Dendritic cell treated with granulocyte-macrophage colony-stimulating factor and Interleukin-4, amounts not matched to agents 40 ng/mL and 50 ng/mL, for 4 days (primary cell): ENCODE measurements at regions not wholly inside any gene's neighbourhood (a gene's known extent, or its start where the extent isn't known, plus 50 kb on each side); places are given as distances from the start of the nearest gene placed in this dataset.
"Not testable (repeated sequence)": the region's sequence is repeated elsewhere in the genome, so short reads cannot be mapped to it uniquely, and the experiment has no call there.

Experiments used
- H3K27ac Mint-ChIP-seq: one replicate; pipeline ENCODE4 v1.8.0; 2022; ENCODE audit warnings: mild to moderate bottlenecking, mixed read lengths
- H3K27me3 Mint-ChIP-seq: one replicate; pipeline ENCODE4 v1.8.0; 2022; ENCODE audit warnings: mild to moderate bottlenecking, mixed read lengths
- H3K36me3 Mint-ChIP-seq: one replicate; pipeline ENCODE4 v1.8.0; 2022; ENCODE audit warnings: low read depth, mixed read lengths
- H3K4me1 Mint-ChIP-seq: one replicate; pipeline ENCODE4 v1.8.0; 2022; ENCODE audit warnings: low read depth, mixed read lengths
- H3K4me3 Mint-ChIP-seq: one replicate; pipeline ENCODE4 v1.8.0; 2022; ENCODE audit warnings: mild to moderate bottlenecking, moderate library complexity, mixed read lengths
- H3K9me3 Mint-ChIP-seq: one replicate; pipeline ENCODE4 v1.8.0; 2022; ENCODE audit warnings: mixed read lengths
- intact Hi-C: fragments of 100-400 bp; cut with micrococcal nuclease; formaldehyde crosslinking; loops from one replicate; pipeline ENCODE4 v1.15.0; 2022

- Mint-ChIP-seq H3K27ac (no peak overlapping the region), H3K4me1 (no peaks in the 10 kb centered on the region), H3K4me3 (no peak overlapping the region), H3K36me3 (no peaks in the 10 kb centered on the region), H3K27me3 (no peaks in the 10 kb centered on the region), H3K9me3 (peaks cover 14% of the 10 kb centered on the region)
- intact Hi-C loops, result no loop called here
Measured at GRCh38 chr7:42671627-42672026, 240.2 kb downstream of the C7orf25 start.

DNA sequence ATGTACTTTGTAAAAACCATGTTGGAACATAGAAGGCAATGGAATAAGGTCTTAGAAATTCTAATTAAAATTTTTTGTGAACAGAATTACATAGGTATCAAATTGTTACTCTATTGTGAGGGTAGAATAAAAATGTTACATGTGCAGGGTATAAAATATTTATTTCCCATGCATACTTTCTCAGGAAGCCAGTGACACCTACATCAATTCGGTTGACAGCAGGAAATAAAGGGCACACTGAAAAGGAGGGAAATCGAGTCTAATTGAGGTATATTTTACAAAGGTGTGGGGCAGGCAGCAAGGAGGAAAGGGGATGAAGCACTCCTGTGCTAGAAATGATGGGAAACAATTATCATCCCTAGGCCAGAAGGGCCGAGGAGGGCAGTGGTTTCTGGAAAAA is 244.9 kb downstream of the C7orf25 start:
- Mint-ChIP-seq H3K36me3 (no peaks in the 10 kb centered on the region), H3K9me3 (peaks cover 38% of the 10 kb centered on the region), H3K27me3 (no peaks in the 10 kb centered on the region), H3K4me1 (no peaks in the 10 kb centered on the region), H3K27ac (no peak overlapping the region), H3K4me3 (no peak overlapping the region)
- intact Hi-C loops, result no loop called here

DNA sequence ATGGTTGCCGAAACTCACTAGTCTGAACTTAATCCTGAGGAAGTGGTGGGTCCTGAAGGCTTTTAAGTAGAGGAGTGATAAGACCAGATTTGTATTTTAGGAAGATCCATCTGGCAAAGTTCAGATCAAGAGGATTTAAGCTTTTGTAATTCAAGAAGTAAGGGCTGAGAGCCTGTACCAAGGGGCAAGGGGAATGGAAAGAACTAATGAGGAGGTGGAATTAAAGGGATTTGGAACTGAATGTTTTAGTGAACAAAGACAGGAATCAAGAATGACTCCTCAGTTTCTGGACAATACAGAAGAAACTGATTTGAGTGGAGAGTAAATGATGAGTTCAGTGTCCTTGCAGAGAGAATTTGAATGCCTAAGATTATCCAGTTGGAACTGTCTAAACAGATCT is 249.0 kb downstream of the C7orf25 start:
- Mint-ChIP-seq H3K9me3 (peaks cover 37% of the 10 kb centered on the region), H3K27ac (no peak overlapping the region), H3K4me3 (no peak overlapping the region), H3K27me3 (no peaks in the 10 kb centered on the region), H3K4me1 (no peaks in the 10 kb centered on the region), H3K36me3 (no peaks in the 10 kb centered on the region)
- intact Hi-C loops, result no loop called here

GRCh38 chr7:42661312-42661711 is 250.6 kb downstream of the C7orf25 start:
- no peaks in the 10 kb centered on the region for H3K36me3 Mint-ChIP-seq
- no peak overlapping the region for H3K27ac Mint-ChIP-seq
- H3K4me3 Mint-ChIP-seq, result no peak overlapping the region
- H3K9me3 Mint-ChIP-seq, result peaks cover 29% of the 10 kb centered on the region
- H3K27me3 Mint-ChIP-seq, result no peaks in the 10 kb centered on the region
- H3K4me1 Mint-ChIP-seq, result no peaks in the 10 kb centered on the region
- intact Hi-C loops, result no loop called here

- H3K36me3 Mint-ChIP-seq, result no peaks in the 10 kb centered on the region
- intact Hi-C loops, result no loop called here
- no peaks in the 10 kb centered on the region for H3K4me1 Mint-ChIP-seq
- no peak overlapping the region for H3K4me3 Mint-ChIP-seq
- H3K27ac Mint-ChIP-seq, result no peak overlapping the region
- no peaks in the 10 kb centered on the region for H3K27me3 Mint-ChIP-seq
- peaks cover 13% of the 10 kb centered on the region for H3K9me3 Mint-ChIP-seq
Measured at GRCh38 chr7:42650701-42651100, 261.2 kb downstream of the C7orf25 start.

GRCh38 chr7:42650171-42650570 is 261.7 kb downstream of the C7orf25 start:
- H3K27me3 Mint-ChIP-seq, result no peaks in the 10 kb centered on the region
- H3K4me1 Mint-ChIP-seq, result no peaks in the 10 kb centered on the region
- no peak overlapping the region for H3K27ac Mint-ChIP-seq
- no peak overlapping the region for H3K4me3 Mint-ChIP-seq
- H3K9me3 Mint-ChIP-seq, result peaks cover 8% of the 10 kb centered on the region
- no peaks in the 10 kb centered on the region for H3K36me3 Mint-ChIP-seq
- intact Hi-C loops, result no loop called here

DNA sequence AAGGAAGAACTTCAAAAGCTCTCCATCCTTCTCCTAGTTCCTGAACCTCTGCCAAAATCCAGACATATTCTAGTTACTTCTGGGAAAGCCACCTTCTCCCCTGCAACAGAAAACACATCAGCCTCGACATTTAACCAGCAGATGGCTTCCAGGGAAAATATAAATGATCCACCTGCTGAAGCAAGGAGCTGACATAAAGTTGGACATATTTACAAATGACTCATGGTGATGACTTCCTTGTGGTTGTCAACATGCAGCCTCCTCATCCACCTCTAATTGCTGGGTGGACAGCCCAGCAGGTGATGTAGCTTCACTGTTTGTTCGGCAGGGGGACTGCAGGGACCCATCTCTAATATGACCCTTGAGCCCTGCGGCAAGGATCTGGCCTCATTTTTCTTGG is 266.0 kb downstream of the C7orf25 start:
- no peak overlapping the region for H3K4me3 Mint-ChIP-seq
- H3K27me3 Mint-ChIP-seq, result no peaks in the 10 kb centered on the region
- no peak overlapping the region for H3K27ac Mint-ChIP-seq
- H3K36me3 Mint-ChIP-seq, result no peaks in the 10 kb centered on the region
- intact Hi-C loops, result no loop called here
- H3K9me3 Mint-ChIP-seq, result peaks cover 10% of the 10 kb centered on the region
- no peaks in the 10 kb centered on the region for H3K4me1 Mint-ChIP-seq

DNA sequence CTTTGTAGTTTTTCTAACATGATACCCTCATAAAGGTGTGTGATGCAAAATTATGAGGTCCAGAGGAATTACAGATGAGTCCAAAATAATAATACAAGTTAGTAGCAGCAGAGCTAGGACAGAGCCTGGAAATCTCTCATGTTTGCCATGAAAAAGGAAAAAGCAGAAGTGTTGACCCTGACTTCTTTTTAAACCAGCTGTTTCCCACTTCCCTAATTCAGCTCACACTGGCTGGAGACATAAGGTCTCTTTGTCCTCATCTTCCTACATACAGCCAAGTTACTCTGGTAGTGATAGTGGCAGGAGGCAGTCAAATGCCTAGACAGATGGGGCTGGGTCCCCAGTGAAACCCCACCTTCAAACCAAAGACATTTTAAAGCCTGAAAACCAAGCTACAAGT is 269.2 kb downstream of the C7orf25 start:
- H3K27ac Mint-ChIP-seq, result no peak overlapping the region
- no peak overlapping the region for H3K4me3 Mint-ChIP-seq

GRCh38 chr7:42639930-42640329 is 271.9 kb downstream of the C7orf25 start:
- Mint-ChIP-seq H3K36me3 (no peaks in the 10 kb centered on the region), H3K4me1 (no peaks in the 10 kb centered on the region), H3K9me3 (peaks cover 10% of the 10 kb centered on the region), H3K27ac (no peak overlapping the region), H3K4me3 (no peak overlapping the region), H3K27me3 (no peaks in the 10 kb centered on the region)
- intact Hi-C loops, result no loop called here

More for the DNA sequence above, 269.2 kb downstream of the C7orf25 start:
- intact Hi-C loops, result no loop called here
- Mint-ChIP-seq H3K9me3 (peaks cover 10% of the 10 kb centered on the region), H3K4me1 (no peaks in the 10 kb centered on the region), H3K27me3 (no peaks in the 10 kb centered on the region), H3K36me3 (no peaks in the 10 kb centered on the region)

DNA sequence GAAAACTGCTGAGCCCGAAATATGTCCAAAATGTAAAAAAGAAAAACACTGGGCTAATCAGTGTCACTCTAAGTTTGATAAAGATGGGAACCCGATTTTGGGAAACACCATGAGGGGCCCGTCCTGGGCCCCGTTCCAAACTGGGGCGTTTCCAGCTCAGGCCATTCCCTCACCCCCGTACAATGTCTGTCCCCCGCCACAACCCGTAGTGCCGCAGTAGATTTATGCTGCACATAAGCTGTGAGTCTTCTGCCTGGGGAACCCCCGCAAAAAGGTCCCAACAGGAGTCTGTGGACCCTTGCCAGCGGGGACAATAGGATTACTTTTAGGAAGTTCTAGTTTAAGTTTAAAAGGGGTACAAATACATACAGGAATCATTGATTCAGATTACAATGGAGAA is 275.5 kb downstream of the C7orf25 start:
- H3K27ac Mint-ChIP-seq, H3K36me3 Mint-ChIP-seq, H3K9me3 Mint-ChIP-seq, H3K4me3 Mint-ChIP-seq, H3K4me1 Mint-ChIP-seq, intact Hi-C loops, H3K27me3 Mint-ChIP-seq: not testable (repeated sequence)

- Mint-ChIP-seq H3K4me1 (no peaks in the 10 kb centered on the region), H3K27me3 (no peaks in the 10 kb centered on the region), H3K9me3 (peaks cover 14% of the 10 kb centered on the region), H3K36me3 (no peaks in the 10 kb centered on the region), H3K4me3 (no peak overlapping the region), H3K27ac (no peak overlapping the region)
- intact Hi-C loops, result no loop called here
Measured at GRCh38 chr7:42628054-42628453, 283.8 kb downstream of the C7orf25 start.

DNA sequence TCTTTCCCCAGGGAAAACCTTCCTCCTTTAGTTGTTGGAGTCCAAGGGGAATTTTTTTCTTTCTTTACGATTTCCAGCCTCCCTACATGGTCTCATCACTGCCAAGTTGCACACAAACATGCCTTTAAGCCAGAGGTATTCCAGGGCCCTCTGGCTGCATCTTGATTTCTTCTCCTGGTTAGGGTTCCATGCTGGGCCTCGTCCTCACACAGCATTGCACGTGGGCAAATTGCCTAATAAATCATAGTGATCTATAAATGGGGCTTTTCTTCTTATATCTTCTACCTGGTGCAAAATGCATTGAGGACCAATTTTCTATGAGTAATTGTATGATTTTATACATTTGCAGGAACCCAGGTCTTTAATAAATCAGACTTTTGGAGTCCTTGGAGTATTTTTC is 284.2 kb downstream of the C7orf25 start:
- Mint-ChIP-seq H3K27me3 (no peaks in the 10 kb centered on the region), H3K27ac (no peak overlapping the region), H3K36me3 (no peaks in the 10 kb centered on the region), H3K4me3 (no peak overlapping the region), H3K4me1 (no peaks in the 10 kb centered on the region), H3K9me3 (peaks cover 14% of the 10 kb centered on the region)
- intact Hi-C loops, result no loop called here

DNA sequence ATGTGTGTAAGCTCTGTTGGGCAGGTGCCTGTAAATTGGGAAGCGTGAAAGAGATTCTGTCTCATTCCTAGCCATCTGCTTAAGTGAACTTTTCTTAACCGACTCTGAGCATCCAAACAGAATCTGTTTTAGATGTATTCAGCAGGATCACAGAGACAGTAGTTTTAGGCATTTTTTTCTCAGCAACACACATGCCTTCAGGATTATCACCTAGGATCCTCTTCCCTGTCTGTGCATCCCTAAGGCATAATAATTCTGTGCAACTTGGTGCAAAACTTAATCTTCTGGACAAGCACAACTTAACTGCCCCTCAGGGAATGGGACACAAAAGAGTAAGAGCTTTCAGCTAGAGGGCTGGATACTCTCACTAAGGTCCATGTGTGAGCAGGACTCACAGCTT is 284.8 kb downstream of the C7orf25 start:
- no peaks in the 10 kb centered on the region for H3K36me3 Mint-ChIP-seq
- H3K4me1 Mint-ChIP-seq, result no peaks in the 10 kb centered on the region
- H3K27ac Mint-ChIP-seq, result no peak overlapping the region
- no peaks in the 10 kb centered on the region for H3K27me3 Mint-ChIP-seq
- H3K4me3 Mint-ChIP-seq, result no peak overlapping the region
- intact Hi-C loops, result no loop called here
- H3K9me3 Mint-ChIP-seq, result peaks cover 14% of the 10 kb centered on the region

- Mint-ChIP-seq H3K27ac (no peak overlapping the region), H3K36me3 (no peaks in the 10 kb centered on the region), H3K4me3 (no peak overlapping the region), H3K9me3 (no peaks in the 10 kb centered on the region), H3K27me3 (no peaks in the 10 kb centered on the region), H3K4me1 (no peaks in the 10 kb centered on the region)
- intact Hi-C loops, result no loop called here
Measured at GRCh38 chr7:42625421-42625820, 286.4 kb downstream of the C7orf25 start.

DNA sequence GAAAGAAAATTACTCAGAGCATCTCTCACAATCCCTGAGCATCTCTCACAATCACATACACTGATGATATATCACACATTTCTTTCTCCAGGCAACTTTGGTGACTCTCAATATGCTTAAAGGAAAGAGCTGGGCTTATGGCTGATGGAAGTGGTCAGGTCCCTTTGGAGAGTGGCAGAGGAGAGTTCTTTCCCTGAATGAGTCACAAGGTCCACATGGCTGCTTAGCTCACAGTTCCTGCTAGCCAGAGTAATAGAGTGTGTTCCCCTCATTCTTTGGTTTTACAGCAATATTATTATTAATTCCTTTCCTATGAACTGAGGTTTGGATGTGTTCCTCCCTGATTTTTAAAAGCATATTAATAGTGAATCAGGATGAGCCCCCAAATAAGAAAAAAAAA is 287.4 kb downstream of the C7orf25 start:
- H3K36me3 Mint-ChIP-seq, result no peaks in the 10 kb centered on the region
- no peak overlapping the region for H3K27ac Mint-ChIP-seq
- intact Hi-C loops, result no loop called here
- no peak overlapping the region for H3K4me3 Mint-ChIP-seq
- H3K27me3 Mint-ChIP-seq, result no peaks in the 10 kb centered on the region
- H3K4me1 Mint-ChIP-seq, result no peaks in the 10 kb centered on the region
- no peaks in the 10 kb centered on the region for H3K9me3 Mint-ChIP-seq
